MM.1S (cell line): ENCODE measurements at regions not wholly inside any gene's neighbourhood (a gene's known extent, or its start where the extent isn't known, plus 50 kb on each side); places are given as distances from the start of the nearest gene placed in this dataset.

ENCODE experiments used
- DNase-seq: peaks from one replicate; pipeline ENCODE4 v3.0.0-alpha.2; 2015
- H2AFZ ChIP-seq: fragments of 300-600 bp; sonication (generic); 2 replicates; pipeline ENCODE4 v1.6.0; 2016; ENCODE audit warnings: antibody characterized with exemption, low read length
- H3F3A ChIP-seq: fragments of 300-600 bp; sonication (generic); 2 replicates; pipeline ENCODE4 v1.6.1; 2016; ENCODE audit warnings: mild to moderate bottlenecking, antibody characterized with exemption, low read length, moderate library complexity, mixed read lengths; ENCODE audit not compliant: insufficient read depth
- H3K27ac ChIP-seq: fragments of 300-600 bp; sonication (generic); 2 replicates; pipeline ENCODE4 v1.5.1; 2016; ENCODE audit warnings: mild to moderate bottlenecking, low read length
- H3K27me3 ChIP-seq: fragments of 300-600 bp; sonication (generic); replicated peaks from 2 replicates; pipeline ENCODE4 v1.6.0; 2016; ENCODE audit warnings: low read length; ENCODE audit not compliant: insufficient read depth
- H3K36me3 ChIP-seq: fragments of 300-600 bp; sonication (generic); replicated peaks from 2 replicates; pipeline ENCODE4 v1.6.1; 2016; ENCODE audit warnings: mild to moderate bottlenecking, low read length, mixed read lengths; ENCODE audit not compliant: insufficient read depth
- H3K4me1 ChIP-seq: fragments of 300-600 bp; sonication (generic); 2 replicates; pipeline ENCODE4 v1.6.1; 2016; ENCODE audit warnings: low read length, mixed read lengths
- H3K4me2 ChIP-seq: fragments of 300-600 bp; sonication (generic); 2 replicates; pipeline ENCODE4 v1.6.0; 2016; ENCODE audit warnings: low read depth, low read length
- H3K4me3 ChIP-seq: fragments of 300-600 bp; sonication (generic); 2 replicates; pipeline ENCODE4 v1.5.1; 2016; ENCODE audit warnings: low read length, mixed read lengths
- H3K79me2 ChIP-seq: fragments of 300-600 bp; sonication (generic); 2 replicates; pipeline ENCODE4 v1.6.1; 2016; ENCODE audit warnings: mixed run types, low read length, mixed read lengths
- H3K9ac ChIP-seq: fragments of 300-600 bp; sonication (generic); 2 replicates; pipeline ENCODE4 v1.6.1; 2016; ENCODE audit warnings: low read length, mixed read lengths
- H3K9me2 ChIP-seq: fragments of 300-600 bp; sonication (generic); replicated peaks from 2 replicates; pipeline ENCODE4 v1.6.1; 2016; ENCODE audit warnings: mild to moderate bottlenecking, low read length, mixed read lengths; ENCODE audit not compliant: insufficient read depth
- H3K9me3 ChIP-seq: fragments of 300-600 bp; sonication (generic); replicated peaks from 2 replicates; pipeline ENCODE4 v1.6.1; 2016; ENCODE audit warnings: mild to moderate bottlenecking, low read length, mixed read lengths; ENCODE audit not compliant: insufficient read depth
- H4K20me1 ChIP-seq: fragments of 300-600 bp; sonication (generic); 2 replicates; pipeline ENCODE4 v1.6.1; 2016; ENCODE audit warnings: mild to moderate bottlenecking, low read length, moderate library complexity, mixed read lengths; ENCODE audit not compliant: insufficient read depth
- CTCF ChIP-seq: fragments of 300-600 bp; sonication (generic); IDR thresholded peaks from 2 replicates; pipeline ENCODE4 v1.5.1; 2016; ENCODE audit warnings: antibody characterized with exemption, low read length, mixed read lengths
- EZH2 ChIP-seq: fragments of 300-600 bp; sonication (generic); optimal IDR thresholded peaks from 2 replicates; pipeline ENCODE3; 2017; ENCODE audit warnings: low read depth, mild to moderate bottlenecking, antibody characterized with exemption, low read length, mixed read lengths
- EZH2phosphoT487 ChIP-seq: fragments of 300-600 bp; sonication (generic); IDR thresholded peaks from 2 replicates; pipeline ENCODE4 v1.6.1; 2018; ENCODE audit warnings: antibody characterized with exemption, low read length

GRCh38 chrX:63551856-63552255 is 200.7 kb upstream of the SPIN4 start:
- no peak overlapping the region for H3K9ac ChIP-seq
- no peak overlapping the region for H3K4me2 ChIP-seq
- H3K36me3 ChIP-seq, result no peaks in the 10 kb centered on the region
- H3K9me3 ChIP-seq, result no peaks in the 10 kb centered on the region
- H3K27ac ChIP-seq, result no peak overlapping the region
- no peaks in the 10 kb centered on the region for H3K4me1 ChIP-seq
- H3K27me3 ChIP-seq, result no peaks in the 10 kb centered on the region
- H4K20me1 ChIP-seq, result no peaks in the 10 kb centered on the region
- H2AFZ ChIP-seq, result no peak overlapping the region
- no peak overlapping the region for H3K4me3 ChIP-seq
- H3K9me2 ChIP-seq, result no peaks in the 10 kb centered on the region
- no peaks in the 10 kb centered on the region for H3K79me2 ChIP-seq
- no peaks in the 10 kb centered on the region for H3F3A ChIP-seq
- no peak for DNase-seq
- TF ChIP-seq EZH2 (no peak), EZH2phosphoT487 (no peak), CTCF (no peak)

- no peak for TF ChIP-seq CTCF
- no peak for TF ChIP-seq EZH2phosphoT487
- TF ChIP-seq EZH2, result no peak
- no peak overlapping the region for H3K27ac ChIP-seq
- H3K36me3 ChIP-seq, result no peaks in the 10 kb centered on the region
- H4K20me1 ChIP-seq, result no peaks in the 10 kb centered on the region
- H3F3A ChIP-seq, result no peaks in the 10 kb centered on the region
- H3K4me1 ChIP-seq, result no peaks in the 10 kb centered on the region
- H3K9me3 ChIP-seq, result no peaks in the 10 kb centered on the region
- no peaks in the 10 kb centered on the region for H3K27me3 ChIP-seq
- no peak overlapping the region for H3K9ac ChIP-seq
- no peak overlapping the region for H3K4me2 ChIP-seq
- H3K79me2 ChIP-seq, result no peaks in the 10 kb centered on the region
- no peak overlapping the region for H3K4me3 ChIP-seq
- DNase-seq, result no peak
- H2AFZ ChIP-seq, result no peak overlapping the region
- no peaks in the 10 kb centered on the region for H3K9me2 ChIP-seq
These were observed 179.5 kb upstream of the SPIN4 start for GRCh38 chrX:63530654-63531053.

- no peaks in the 10 kb centered on the region for H3K9me2 ChIP-seq
- no peak overlapping the region for H2AFZ ChIP-seq
- no peak overlapping the region for H3K4me3 ChIP-seq
- no peaks in the 10 kb centered on the region for H3K4me1 ChIP-seq
- DNase-seq, result no peak
- no peaks in the 10 kb centered on the region for H3F3A ChIP-seq
- no peaks in the 10 kb centered on the region for H3K36me3 ChIP-seq
- no peaks in the 10 kb centered on the region for H3K79me2 ChIP-seq
- no peaks in the 10 kb centered on the region for H4K20me1 ChIP-seq
- no peak overlapping the region for H3K4me2 ChIP-seq
- H3K9ac ChIP-seq, result no peak overlapping the region
- no peak overlapping the region for H3K27ac ChIP-seq
- no peaks in the 10 kb centered on the region for H3K27me3 ChIP-seq
- no peaks in the 10 kb centered on the region for H3K9me3 ChIP-seq
- TF ChIP-seq EZH2 (no peak), EZH2phosphoT487 (no peak), CTCF (no peak)
These were observed 178.8 kb upstream of the SPIN4 start for GRCh38 chrX:63529961-63530360.
